Activated T-cell treated with anti-CD3 and anti-CD28 coated beads, Interleukin-2, amount 50 U/mL, for 1 hour (primary cell): ENCODE measurements at regions not wholly inside any gene's neighbourhood (a gene's known extent, or its start where the extent isn't known, plus 50 kb on each side); places are given as distances from the start of the nearest gene placed in this dataset.
"Not testable (repeated sequence)": the region's sequence is repeated elsewhere in the genome, so short reads cannot be mapped to it uniquely, and the experiment has no call there.

Experiments
- DNase-seq: peaks from one replicate; pipeline ENCODE4 v3.0.0-alpha.2; 2020

DNA sequence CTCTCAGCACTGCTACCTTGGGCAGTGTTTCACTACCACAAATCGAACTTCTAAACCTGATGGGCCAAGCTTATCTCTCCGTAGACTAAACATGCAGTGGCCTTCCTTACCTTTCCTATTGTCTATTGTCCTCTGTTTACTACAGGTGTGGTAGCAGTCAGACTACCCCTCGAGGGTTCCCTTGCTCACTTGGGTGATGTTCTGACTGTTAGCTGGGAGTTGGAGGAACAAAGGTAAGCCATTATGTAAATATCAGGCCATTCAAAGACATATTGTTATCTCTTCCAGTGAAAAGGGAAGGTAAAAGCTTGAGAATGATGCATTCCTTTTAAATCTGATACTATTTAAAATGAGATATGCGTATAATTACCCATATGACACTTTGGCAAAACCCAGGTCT, 828.3 kb upstream of the EEF2KMT start:
- DNase-seq = no peak

DNA sequence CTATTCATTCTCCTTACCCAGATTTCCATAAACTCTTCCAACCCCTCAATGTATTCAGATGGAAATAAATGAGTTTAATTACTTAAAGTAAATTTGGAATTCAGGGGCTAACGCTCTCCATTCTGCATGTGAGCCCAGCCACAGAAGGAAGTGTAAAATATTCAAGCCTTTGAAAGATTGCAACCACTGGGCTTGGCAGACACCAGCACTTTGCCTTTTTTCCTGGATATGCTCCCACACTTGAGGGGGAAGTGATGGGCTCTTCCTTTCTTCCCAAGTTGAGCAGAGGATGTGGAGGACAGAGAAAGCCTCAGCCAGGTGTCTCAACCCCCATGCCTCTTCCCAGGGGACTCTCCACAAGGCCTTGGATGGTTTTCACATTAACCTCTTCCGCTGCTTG, 825.1 kb upstream of the EEF2KMT start:
- DNase-seq = no peak

DNA sequence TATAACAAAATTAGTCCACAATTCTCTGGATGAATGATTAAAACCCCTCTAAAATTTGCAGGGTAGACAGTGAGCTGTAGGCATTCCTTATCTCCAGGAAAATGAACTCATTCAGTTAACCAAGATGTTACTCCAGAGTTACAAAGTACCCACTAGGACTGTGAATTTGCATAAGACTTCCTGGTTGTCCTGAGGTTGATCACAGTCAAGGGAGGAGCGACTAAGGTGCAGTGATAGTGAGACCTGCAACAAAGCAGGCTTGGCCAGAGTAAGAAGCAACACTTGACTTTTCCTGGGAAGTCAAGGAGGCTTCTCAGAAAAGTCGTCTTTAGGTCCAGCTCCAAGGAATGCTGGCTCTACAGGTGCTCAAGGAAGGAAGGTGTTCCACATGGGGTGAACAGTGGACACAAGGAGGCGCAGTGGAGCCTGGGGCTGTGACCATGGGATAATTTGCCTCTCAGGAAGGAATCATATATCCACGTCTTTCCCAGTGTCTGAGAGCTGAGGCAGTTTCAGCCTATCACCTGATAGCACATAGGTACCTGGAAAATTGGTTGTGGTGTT, 821.1 kb upstream of the EEF2KMT start:
- no peak for DNase-seq

DNA sequence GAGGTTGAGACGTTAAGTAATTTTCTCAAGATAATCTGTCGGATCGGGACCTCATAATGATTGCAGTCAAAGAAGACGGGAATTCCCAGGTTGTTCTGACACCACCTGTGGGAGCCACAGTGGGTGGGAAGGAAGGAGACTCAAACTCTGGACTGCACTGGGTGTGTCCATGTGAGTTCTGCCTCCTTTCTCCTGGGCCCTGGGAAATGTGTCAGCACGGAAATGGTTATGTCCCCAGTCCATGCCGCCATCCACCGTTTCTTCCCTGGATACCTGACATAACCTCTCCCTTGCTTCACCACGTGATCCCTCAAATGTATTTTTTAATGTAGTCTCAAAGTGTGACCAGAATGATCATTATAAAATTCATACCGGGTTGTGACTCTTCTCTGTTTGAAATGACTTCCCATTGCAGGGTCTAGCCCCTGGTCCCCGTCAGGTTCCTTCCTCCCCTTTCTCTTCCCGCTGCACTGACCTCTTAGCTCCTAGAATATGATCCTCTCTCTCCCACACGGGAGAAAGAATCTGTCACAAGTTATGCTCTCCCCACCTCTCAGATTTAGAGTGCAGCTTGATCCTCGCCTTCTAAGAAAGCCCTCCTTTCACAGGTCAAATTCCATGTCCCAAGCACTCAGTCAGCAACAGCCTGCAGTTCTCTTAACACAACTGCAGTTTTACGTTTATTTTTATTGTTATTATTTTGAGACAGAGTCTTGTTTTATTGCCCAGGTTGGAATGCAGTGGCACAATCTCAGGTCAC, 820.0 kb upstream of the EEF2KMT start:
- no peak for DNase-seq

DNA sequence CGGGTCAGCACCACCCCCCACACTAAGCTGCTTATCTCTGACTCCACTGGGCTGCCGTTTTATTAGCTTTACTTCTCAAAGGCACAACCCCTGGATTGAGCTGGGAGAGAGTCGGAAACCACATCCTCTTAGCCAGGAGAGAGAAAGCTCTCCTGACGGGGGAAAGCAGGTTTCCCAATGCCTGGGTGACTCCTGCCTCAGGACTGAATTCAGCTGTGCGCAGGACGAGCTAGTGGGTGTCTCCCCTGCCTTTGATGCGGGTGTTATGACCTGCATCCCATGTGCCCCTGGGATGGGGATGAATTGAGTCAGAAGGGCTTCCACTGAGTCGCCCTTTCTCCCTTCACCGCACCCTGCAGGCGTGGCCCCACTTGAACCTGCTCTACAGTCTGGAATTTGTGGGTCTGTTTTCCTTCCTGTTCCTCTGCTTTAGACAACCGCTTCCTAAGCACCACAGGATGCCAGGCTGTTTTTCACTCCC, 819.2 kb upstream of the EEF2KMT start:
- no peak for DNase-seq

DNA sequence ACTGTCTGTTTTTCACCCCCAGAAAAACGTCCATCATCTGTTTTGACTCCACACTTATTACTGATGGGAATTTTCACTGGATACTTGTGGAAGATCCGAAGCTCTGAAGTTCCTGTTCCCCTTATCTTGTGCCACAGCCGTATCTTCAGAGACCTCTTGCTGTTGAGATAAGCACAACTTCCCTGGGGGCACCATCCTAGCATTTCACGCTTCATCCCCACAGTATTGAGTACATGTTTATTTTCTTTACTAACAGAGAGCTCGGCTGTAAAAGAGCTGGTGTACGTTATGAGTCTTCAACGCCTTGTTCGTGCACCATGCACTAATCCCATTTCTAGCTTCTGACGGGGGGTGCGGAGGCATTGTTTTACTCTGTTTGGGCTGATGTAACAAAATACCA, 813.6 kb upstream of the EEF2KMT start:
- no peak for DNase-seq

DNA sequence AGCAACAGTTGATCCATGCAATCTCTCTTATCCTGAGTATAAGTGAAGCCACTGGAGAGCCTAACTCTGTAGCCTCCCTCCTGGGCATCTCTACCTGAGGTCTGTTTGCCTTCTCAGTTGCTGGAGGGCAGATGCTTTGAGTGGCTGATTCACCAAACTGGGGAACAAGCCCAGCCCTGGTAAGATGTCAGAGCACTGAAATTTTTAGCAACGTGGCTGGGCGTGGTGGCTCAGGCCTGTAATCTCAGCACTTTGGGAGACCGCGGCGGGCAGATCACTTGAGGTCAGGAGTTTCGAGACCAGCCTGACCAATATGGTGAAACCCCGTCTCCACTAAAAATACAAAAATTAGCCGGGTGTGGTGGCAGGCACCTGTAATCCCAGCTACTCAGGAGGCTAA, 812.0 kb upstream of the EEF2KMT start:
- DNase-seq = not testable (repeated sequence)

DNA sequence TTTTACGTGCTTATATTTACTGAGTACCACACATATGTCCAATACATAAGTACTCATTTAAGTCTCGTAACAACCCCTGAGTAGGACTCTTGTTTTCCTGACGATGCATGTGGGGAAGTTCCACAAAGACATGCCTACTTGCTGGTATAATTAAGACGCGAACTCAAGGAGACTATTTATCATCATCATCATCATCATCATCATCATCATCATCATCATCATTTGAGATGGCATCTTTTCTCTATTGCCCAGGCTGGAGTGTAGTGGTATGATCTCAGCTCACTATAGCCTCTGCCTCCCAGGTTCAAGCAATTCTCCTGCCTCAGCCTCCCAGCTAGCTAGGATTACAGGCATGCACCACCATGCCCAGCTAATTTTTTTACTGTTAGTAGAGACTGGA, 809.9 kb upstream of the EEF2KMT start:
- no peak for DNase-seq

DNA sequence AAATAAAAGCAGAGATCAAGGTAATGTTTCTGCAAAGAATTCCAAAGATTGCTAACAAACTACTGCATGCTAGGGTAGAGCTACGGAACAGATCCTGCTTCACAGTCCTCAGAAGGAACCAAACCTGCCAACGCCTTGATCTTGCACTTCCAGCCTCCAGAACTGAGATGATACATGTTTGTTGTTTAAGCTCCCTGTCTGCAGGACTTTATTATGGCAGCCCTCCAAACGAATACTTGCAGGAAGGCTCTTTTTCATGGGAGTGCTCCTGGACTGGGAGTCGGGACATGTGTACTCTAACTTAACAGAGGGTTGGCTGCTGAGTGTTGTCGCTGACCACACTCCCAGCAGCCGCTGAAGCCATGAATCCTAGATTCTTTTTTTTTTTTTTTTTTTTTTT, 808.8 kb upstream of the EEF2KMT start:
- DNase-seq = no peak

DNA sequence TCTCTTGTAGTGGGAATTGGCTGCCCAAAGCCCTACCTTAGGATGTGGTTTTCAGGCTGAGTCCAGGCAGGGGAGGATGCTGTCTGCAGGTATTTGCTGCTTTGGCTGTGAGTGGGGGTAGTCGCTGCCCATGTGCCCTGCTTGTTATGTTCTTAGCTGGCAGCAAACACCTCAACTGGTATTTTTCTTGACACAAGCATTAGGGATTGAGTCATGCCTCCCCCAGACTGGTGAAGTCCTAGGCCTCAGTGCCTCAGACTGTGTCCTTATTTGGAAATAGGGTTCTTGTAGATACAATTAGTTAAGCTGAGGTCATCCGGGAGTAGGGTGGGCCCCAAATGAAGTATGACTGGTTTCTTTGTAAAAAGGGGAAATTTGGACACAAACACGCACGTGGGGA, 808.3 kb upstream of the EEF2KMT start:
- DNase-seq = no peak

DNA sequence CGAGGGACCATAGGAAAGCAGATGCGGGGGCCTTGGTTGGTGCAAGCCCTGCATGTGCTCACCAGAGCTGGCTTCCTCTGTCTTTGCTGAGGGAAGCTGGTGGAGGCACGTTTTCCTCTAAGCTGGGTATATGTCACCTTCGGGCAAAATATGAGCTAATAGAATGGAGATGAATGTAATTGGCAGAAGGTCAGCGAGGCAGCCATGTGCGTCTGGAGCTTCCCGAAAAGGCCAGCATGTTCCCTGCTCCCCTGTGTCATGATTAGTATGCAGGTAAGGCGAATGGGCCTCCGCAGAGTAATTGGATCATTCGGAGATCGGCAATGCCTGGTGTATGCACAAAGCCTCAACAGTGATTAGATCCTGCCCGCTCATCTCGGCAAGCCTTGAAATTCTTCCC, 806.2 kb upstream of the EEF2KMT start:
- no peak for DNase-seq

DNA sequence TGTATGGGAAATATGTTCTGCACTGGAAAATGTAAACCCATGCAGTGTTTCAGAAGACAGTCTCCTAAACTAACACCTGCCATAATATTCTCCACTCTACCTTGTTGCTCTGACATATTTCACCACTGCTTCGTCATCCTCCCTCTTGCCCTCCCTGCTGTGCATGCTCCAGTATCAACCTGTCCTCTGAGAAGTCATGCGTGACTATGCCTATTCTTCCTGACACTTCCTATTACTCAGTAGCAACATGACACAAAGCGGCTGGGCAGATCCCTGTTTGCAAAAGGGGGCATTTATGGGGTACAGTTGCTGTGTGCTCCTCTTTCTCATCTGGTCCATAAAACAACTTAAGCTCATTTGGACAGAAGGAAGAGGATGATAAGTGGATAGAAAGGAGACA, 805.6 kb upstream of the EEF2KMT start:
- no peak for DNase-seq

DNA sequence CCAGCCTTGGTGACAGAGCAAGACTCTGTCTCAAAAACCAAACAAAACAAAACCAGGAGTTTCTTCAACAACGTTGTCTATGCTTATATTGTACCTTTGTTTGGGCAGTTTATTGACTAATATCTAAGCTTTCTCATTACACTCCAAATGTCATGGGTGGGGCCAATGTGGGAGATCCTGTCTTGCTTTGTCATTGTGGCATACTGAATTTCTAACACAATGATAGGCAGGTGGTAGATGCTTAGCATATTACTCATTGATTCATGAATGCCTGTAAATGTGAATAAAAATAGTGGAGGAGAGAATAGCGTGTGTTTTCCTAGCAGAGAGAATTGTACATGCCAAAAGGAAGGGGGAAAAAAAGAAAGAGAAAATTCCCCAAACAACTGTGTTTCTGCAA, 802.5 kb upstream of the EEF2KMT start:
- no peak for DNase-seq

DNA sequence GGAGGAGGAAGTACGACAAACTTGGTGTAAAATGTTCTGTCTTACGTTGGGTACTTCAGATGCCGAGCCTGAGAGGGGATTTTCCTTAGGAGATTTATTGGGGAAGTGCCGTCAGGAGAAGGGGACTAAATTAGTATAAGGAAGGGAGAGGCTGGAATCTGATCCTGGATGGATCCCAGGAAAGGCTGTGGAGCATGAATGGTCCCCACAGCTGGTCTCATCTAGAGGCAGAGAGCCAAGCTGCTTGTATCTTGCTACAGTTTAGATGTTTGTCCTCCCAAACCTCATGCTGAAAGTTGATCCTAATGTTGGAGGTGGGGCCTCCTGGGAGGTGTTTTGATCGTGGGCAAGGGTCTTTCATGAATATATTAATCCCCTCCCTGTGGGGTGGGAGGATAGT, 798.4 kb upstream of the EEF2KMT start:
- no peak for DNase-seq

DNA sequence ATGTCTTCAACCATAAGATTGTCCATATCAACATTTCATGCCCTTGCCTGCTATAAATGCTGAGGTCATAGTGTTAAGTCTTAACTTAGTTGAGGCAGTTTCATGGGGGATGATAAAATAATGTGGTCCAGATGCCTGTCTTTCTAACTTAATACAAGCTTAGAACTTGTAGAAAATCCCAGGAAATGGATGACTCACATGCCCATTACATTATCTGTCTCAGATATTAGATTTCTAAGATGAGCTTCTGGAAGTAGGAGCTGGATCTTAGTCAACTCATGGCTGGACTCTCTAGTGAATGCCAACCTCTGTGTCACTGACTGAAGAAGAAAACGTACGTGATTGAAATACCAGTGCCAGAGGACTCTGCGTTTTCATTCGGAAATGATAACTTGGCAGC, 797.5 kb upstream of the EEF2KMT start:
- no peak for DNase-seq

DNA sequence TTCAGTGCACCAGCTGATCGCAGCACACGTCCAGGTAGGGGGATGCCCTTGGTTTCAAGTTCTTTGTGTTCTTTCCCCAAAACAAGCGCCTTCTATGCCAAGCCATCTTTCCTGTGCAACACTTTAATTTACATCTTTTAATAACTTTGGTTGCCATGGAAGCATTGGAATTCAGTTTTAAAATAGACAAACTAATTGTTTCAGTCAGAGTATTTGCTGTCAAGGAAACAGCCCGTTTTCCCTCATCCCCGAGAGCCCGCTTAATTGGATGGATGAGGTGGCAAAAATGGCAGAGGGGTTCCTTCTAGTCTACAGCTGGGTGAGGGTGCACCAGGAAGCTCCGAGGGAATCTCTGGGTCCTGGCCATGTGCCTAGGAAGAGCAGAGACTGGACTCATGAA, 793.7 kb upstream of the EEF2KMT start:
- no peak for DNase-seq

DNA sequence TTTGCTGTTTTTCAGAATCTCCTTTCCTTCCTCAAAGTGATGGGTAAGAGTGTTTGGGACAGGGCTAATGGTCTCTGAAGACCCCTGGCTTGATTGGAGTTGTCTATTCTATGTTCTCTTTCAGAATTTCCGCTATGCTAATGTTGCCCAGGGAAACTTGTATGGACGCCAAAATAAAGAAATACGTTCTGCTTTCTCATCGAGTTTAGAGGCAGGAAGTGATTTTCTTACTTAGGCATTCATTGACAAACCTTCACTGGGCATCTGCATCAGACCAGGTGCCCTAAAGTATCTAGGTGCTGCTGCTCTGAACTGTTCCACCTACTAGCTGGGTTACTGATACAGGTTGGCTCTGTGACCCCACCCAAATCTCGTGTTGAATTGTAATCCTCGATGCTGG, 787.9 kb upstream of the EEF2KMT start:
- DNase-seq = no peak

DNA sequence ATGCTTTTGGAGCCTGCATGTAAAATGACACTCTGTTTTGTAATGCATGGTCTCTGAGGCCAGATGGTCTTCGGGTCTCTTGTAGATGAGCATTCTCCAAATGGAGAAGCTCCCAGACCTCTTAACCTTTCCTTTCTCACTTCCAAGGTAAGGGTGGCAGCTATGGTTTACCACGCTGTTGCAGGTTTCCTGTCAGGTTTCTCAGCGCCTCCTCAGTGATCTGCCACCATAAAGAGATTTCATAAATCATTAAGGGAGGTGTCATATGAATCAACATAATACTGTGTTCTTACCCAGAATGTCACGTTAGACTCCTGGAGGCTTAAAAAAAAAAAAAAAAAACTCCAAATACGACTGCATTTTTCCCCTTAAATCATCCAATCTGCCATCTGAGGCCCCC, 787.4 kb upstream of the EEF2KMT start:
- DNase-seq = no peak

DNA sequence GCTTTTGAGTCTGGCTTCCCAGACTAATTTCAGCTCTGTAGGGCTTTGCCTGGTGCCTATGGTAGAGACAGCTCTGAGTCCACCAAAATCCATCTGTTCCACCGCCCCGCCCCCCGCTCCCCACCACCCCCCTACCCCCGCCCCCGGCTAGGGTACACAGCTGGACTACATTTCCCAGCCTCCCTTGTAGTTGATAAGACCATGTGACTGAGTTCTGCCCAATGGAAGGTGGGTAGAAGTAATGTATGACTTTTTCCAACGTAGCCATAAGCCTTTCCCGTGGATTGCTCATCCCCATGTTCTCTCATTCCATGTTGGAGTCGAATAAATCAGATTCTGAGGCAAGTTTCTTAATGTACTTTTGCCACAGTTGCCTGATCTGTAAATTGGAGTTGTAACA, 786.7 kb upstream of the EEF2KMT start:
- no peak for DNase-seq

DNA sequence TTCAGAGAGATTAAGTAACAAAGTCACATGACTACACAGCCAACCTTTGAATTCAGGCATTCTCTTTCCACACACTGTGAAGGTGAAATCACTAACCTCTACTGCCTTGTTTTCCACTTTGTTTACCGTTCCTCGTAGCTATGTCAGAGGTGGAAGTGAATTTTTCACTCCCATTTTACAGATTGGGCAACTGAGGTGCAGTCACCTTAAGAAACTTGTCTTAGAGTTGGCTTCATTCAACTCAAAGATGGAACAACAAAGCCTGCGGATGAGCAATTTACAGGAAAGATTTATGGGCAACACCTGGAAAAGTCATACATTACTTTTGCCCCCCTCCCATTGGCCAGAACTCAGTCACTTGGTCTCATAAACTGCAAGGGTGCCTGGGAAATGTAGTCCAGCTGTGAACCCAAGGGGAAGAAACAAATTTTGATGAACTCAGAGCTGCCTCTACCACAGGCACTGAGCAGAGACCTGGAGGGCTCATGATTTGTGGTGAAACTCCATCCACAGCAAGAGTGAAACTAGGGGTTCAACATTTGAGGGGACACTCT, 784.6 kb upstream of the EEF2KMT start:
- no peak for DNase-seq

DNA sequence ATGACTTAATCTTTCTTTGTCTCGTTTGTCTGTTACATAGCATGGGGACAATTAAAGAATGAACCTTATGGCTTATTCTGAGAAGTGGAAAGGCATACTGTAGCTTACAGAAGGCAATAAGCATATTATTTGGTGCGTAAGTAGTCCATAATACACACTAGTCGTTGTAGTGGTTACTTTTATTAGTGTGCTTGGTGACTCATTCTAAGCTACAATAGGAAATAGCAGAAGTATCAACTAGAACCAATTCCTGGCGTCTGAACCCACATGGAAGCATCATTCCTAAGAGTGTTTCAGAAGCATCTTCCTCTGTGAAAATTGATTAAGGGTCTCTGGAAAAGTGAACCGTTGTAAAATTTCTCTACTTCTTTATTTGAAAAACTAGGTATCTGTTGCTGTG, 777.8 kb upstream of the EEF2KMT start:
- DNase-seq = no peak

DNA sequence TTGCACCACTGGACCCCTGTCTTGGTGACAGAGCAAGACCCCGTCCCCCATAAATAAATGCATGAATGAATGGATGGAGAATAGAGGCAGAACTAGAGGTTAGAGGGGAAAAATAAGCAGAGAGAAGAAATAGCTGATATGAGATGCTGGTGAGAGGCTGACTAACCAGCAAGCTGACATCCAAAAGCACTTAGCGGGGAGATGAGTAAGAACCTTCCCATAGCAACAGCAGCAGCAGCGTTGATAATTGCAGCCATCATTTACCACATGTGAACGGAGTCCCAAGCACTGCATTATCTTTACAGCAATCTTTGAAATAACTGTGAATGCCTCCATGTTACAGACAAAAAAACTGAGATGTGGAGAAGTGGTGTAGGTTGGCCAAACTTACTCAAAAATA, 777.3 kb upstream of the EEF2KMT start:
- DNase-seq = no peak

DNA sequence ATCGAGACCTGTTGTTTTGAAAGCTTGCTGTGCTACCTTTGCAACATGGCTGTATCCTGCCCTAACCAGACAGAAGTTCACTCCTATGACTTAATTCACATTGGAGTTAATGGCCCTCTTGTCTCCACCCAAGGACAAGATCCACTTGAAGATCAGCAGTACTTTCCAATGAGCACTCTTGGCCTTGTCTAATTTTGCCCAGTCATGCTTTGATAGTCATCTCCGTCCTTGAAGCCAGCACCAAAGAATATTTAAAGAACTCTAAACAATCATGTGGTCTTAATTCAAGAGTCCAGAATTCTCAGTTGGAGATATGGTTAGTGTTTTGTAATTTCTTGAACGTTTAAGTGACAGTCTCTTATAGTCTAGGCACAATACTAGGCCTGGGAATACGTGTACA, 775.6 kb upstream of the EEF2KMT start:
- DNase-seq = no peak

DNA sequence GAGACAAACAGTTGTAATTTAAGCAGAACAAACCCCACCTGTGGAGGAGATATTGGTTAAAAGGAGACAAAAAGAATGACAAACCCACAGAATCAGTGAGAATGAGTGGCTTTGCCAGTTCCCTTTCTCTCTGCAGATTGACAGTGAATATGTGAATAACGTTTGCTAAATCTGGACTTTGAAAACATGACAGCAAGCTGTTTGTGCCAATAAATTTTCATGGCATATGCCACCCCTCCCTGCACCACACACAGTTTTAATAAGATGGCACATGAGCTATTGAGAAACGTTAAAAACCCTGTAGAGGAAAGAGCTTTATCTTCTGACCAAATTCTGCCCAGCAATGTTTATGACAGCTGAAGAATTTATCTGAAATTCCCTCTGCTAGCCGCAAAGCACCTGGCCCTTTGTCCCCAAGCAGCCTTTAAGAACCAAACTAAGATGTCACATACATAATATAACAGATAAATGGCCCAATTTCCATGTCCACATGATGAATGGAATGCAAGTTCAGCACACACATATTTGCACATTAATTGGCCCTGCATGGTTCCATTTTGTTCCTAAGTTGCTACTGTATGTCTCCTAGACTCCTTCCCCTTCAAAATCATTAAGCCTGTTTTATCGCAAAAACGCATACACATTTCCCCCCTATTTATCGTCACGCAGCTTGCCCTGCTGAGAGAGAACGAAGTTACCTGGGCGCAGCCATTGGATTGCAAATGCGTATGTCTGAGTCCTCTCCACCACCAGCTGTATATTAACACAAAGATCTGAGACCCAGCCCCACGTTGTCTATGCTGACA, 773.5 kb upstream of the EEF2KMT start:
- DNase-seq = no peak
